Left renal pelvis (tissue), 4 donors: ENCODE measurements at regions not wholly inside any gene's neighbourhood (a gene's known extent, or its start where the extent isn't known, plus 50 kb on each side); places are given as distances from the start of the nearest gene placed in this dataset.
"Not testable (repeated sequence)": the region's sequence is repeated elsewhere in the genome, so short reads cannot be mapped to it uniquely, and the experiment has no call there.

Experiments
- DNase-seq, 4 donors: peaks; one replicate each; pipeline ENCODE4 v3.0.0-alpha.2; 2013; ENCODE audit warnings: low read depth in 4 of 4, low spot score in 3 of 4

DNA sequence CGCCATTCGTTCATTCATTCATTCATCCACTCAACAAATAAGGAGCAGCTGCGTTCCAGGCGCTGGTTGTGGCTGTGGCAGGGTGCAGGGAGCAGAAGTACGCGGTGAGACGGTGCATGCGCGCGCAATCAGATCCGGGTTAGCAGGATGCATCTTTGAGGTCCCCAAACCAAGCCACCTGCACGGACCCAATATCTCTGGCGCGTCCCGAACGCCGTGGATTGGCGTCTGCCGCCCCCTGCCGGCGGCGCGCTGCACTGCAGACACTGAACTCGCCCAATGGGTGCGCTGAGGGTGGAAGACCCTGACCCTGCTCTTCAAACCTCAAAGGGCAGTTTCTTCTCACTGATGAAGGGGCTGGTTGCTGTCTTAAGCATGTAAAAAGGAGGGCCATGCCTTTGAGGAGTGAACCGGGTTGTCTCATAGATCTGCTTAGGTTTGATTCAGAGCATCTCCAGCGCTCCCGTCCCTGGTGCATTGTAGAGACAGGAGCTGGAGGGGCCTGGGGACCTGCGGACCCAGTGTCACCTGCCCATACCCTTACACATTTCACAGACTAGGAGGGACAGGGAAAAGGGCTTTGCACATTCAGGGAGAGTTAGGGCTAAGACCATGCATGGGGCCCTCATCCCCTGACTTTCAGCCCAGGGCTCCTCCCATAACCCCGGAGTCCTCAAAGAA lies 102.5 kb downstream of the RAMP3 start:
- no peak for DNase-seq

DNA sequence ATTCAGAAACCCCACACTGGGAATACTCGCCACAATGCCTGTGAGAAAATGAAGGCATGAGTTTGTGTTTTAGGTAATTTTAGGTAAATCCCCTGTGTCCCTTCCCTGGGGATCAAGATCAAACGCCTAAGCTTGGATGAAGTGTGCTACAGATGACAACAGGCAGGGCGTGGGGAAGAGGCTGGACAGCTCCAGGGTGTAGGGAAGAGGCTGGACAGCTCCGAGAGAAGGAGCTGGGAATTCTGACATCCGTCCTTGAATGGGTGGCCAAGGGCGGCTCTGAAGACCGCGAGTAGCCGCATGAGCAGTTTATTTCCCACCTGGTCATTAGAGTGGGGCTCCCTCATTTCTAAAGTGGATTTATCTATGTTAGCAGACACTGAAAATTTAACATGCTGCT lies 109.7 kb downstream of the RAMP3 start:
- peak in 1 of 4 donors; percentile 1 for DNase-seq

DNA sequence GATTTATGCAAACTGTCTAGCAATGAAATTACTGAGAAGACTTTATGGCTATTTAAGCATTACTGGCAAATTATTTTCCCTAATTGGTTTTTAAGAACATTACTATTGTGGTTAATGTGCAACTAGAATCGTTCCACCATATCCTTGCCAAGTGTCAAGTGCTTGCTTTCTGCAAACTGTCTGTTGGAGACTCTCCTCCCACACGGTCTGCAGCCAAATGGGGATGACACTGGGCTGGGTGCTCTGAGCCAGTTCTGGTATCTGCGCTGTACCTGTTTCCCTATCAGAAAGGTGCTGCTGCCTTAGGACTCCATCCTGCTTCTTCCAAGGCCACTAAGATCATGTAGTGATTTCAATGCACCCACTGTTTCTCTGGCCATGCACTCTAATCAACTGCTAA lies 110.4 kb downstream of the RAMP3 start:
- DNase-seq, result no peak

DNA sequence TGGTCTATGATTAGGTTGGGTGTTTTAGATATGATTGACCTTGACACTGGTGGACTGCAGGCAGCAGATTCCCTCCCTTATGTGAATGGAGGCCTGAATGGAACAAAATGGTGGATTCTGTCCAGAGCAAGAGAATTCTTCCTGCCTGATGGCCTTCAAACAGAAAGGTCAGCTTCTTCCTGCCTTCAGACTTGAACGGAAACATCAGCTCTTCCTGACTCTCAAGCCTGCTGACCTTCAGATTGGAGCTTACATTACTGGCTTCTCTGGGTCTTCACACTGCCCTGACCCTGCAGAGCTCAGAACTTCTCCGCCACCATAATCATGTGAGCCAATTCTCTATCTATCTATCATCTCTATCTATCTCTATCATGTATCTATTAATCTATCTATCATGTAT lies 111.6 kb downstream of the RAMP3 start:
- no peak for DNase-seq

DNA sequence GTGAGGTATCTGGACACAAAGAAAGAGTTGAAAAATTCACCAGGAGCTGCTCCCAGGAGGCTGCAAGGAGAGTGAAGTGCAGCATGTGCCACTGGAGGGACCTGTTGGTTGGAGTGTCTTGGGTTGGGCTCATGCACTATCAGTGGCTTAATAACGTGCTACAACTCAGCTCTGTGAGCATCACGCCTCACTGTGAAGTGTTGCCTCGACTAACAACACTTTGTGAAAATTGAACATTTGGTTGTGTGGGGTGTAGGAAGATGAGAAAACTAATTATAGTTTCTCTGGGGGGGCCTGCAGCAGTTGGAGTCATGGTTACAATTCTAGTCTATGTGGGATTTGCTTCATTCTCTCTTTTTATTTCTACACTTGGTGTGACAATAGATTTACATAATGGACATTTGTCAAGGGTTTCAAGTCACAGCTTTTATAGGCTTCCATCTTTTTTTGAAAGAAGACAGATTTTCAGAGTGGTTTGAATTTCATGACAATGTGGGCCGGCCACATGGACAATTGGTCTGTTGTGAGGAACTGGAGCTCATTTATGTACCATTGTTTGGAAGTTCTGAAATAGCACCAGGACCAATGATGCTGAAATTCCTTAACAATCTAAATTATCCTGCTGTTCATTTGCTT lies 121.3 kb downstream of the RAMP3 start:
- DNase-seq, result no peak

DNA sequence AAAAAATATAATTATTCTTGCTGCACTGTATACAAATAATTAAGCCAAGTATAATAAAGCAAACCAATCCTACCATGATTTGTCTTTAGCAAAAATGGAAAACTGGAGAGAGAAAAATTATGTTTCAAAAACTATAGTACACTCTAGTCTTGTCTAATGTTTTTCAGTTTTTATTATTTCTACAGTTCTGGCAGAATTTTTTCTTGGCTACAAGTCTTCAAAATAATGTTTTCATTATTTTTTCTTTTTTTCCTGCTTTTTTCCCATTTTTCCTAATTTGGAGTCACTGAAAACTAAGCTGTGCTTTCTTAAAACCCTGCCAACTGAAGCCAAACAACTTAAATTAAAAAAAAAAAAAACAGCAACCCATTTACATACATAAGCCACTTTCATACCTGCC lies 132.0 kb downstream of the RAMP3 start:
- DNase-seq, result not testable (repeated sequence)

DNA sequence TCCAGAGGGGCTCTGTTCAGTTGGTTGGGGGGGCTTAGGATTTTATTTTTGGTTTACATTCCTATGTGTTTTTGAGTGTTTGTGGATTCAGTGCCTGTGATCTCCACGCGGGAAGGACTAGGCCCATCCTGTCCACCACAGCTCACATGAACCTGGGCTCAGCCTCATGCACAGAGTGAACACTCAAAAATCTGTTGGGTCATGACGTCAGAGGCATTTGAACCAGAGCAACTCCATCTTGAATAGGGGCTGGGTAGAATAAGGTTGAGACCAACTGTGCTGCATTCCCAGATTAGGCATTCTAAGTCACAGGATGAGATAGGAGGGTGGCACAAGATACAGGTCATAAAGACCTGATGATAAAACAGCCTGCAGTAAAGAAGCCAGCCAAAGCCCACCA lies 133.3 kb downstream of the RAMP3 start:
- DNase-seq, result no peak

DNA sequence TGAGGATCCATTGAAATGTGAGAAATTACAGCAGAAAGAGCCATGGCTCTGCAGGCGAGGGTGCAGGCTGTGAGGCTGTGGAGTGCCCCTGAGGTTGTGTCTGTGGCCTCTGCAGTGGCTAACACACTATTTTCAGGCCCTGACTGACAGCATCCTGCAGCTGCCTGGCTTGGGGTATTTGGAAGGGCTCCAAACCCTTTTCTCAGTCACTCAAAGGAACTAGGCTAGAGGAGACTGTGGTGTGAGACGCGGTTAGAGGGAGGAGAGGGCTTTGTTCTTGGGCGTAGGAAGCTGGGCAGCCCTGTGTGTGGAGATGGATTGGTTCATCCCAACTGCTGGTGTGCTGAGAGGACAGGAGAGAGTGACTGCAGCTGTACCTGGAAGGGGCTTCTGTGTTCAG lies 134.9 kb downstream of the RAMP3 start:
- DNase-seq, result no peak

DNA sequence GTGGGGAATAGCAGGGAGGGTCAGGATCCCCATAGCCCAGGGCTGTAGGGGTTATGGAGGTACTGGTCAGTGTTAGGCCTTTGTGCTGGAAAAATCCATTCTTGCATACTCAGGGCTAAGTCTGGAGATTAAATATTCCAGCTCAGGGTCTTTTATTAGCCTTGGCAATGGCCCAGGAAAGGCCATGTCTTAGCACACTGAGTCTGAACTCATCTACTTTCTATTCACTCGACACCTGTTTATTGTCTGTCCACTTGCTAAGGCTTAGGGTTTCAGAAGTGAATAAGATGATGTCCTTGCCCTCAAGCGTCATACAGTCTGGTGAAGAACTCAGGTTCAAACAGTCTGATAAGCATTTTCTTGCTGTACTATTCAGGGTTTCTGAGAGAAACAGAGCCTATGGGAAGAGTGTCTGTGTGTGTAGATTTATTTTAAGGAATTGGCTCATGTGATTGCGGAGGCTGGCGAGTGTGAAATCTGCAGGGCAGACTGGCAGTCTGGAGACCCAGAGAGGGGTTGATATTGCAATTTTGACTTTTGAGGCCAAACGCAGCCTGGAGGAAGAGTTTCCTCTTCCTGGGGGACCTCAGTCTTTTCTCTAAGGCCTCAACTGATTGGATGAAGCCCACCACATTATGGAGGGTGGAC lies 135.8 kb downstream of the RAMP3 start:
- no peak for DNase-seq

DNA sequence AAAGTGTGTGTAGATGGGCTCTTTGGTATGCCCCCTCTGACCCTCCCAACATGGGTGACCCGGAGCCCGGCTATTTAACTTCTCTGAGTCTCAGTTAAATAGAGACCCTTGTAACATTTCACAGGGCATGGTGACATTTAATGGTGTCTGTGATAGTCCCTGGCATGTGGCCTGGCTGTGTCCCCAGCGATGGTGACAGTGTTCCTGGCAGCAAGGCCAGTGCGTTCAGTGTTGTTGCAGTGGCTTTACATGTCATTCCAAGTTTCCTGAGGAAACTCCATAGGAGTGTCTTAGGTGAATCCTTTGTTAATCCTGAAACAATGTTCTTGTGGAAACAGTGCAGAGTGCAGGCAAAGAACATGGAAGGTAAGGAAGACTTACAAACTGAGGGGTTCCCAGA lies 137.0 kb downstream of the RAMP3 start:
- DNase-seq, result no peak

DNA sequence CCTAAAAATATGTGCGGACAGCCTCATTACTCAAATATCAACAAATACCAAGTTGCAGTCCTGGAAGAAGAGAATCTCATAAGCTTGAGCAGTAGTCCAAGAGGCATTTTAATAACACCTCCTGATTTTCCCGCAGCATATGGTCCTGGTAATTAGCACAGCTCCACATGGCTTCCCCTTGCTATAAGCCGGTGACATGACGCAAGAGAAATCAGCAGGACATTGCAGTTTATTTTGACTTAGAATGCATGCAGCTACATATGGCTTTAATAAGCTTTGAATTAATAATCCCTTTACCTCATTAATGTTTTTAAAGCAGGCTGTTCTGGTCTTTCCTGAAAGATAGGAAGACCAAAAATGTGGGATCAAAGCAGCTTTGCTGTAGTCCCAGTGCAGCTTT lies 137.6 kb downstream of the RAMP3 start:
- no peak for DNase-seq

DNA sequence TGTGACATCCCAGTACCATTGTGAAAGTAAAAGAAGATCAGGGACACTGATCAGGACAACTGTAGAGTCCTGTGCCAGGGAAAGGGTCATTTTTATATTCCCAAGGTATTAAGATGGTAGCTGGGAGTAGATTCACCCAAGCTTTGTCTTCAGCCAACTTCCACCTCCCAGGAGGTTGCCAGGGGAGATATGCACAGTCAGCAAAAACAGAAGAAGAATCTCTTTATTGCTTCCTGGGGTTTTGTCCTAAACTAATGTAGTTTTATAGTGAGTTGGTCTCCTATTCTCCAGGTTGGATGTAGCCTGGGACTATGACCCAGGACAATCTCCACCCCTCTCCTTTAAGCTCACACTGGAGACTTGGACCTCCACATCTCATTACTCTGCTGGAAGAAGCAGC lies 139.2 kb downstream of the RAMP3 start:
- no peak for DNase-seq

DNA sequence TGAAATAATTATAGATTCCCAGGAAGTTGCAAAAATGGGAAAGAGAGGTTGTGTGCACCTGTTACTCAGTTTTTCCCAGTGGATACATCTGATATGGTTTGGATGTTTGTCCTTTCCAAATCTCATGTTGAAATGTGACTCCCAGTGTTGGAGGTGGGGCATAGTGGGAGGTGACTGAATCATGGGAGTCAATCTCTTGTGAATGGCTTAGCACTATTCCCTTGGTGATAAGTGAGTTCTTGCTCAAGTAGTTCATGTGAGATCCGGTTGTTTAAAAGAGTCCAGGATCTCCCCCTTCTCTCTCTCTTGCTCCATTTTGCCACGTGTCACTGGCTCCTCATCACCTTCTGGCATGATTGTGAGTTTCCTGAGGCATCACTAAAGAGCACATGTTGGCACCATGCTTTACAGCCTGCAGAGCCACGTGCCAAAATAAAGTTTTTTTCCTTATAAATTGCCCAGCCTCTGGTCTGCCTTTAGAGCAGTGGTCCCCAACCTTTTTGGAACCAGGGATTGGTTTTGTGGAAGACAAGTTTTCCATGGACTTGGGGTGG lies 149.2 kb downstream of the RAMP3 start:
- DNase-seq, result no peak

DNA sequence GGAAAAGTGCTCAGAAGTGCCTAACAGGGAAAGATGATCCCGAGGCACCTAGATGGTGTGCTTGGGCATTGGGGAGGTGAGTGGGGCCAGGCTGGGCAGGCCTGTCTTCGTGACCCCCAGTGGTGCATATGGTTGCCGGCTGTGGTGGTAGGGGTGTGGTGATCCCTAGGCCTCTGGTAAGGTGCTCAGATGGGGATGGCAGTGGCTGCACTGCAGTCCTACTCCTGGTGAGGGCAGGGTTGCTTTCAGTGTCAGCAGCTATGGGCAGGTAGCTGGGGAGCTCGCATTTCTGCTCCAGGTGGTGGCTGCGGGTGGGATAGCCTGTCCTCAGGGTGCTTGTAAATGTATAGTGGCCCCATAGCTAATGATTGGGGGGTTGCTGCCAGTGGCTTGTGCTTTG lies 154.0 kb downstream of the RAMP3 start:
- DNase-seq, result no peak

DNA sequence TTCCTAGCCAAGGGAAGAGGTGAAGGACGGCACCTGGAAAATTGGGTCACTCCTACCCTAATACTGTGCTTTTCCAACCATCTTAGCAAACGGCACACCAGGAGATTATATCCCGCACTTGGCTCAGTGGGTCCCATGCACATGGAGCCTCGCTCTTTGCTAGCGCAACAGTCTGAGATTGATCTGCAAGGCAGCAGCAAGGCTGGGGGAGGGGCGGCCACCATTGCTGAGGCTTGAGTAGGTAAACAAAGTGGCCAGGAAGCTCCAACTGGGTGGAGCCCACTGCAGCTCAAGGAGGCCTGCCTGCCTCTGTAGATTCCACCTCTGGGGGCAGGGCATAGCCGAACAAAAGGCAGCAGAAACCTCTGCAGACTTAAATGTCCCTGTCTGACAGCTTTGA lies 157.9 kb downstream of the RAMP3 start:
- DNase-seq, result not testable (repeated sequence)

DNA sequence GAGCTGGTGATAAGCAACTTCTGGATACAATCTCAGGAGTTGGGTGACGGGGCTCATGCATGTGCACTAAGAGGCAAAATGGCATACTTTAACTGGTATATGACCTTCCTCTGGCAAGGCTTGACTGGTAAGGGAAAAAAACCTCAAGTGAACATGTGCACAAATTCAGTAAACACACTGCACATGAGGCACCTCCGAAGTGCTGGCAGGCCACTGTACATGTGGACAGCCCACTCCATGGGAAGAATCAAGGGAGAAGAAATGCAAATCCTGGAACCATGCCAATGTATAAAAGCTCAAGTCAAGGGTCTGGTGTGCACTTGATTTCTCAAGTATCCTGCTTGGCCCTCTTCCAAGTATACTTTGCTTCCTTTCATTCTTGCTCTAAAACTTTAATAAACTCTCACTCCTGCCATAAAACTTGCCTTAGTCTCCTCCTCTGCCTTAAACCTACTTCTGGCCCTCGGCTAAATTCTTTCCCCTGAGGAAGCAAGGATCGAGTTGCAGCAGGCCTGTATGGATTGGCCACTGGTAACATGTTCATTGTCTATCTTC lies 167.2 kb downstream of the RAMP3 start:
- DNase-seq, result no peak

DNA sequence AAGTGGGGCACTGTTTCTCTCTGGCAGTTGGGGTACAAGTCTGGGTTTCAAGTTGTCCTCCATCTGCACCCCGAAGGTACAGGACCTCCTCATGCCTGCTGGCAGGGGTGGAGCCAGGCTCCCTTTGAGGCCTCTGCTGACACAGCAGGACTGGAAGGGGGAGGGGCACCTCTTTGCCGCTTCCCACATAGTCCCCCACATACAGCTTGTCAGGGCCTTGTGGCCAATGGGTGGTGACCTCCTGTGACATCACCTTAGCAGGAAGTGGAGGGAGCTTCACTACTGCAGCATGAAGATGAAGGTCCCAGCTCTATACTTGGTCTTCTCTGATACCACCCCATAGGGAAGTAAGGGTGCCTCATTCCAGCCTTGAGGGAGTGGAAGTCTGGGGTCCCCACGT lies 167.8 kb downstream of the RAMP3 start:
- no peak for DNase-seq

DNA sequence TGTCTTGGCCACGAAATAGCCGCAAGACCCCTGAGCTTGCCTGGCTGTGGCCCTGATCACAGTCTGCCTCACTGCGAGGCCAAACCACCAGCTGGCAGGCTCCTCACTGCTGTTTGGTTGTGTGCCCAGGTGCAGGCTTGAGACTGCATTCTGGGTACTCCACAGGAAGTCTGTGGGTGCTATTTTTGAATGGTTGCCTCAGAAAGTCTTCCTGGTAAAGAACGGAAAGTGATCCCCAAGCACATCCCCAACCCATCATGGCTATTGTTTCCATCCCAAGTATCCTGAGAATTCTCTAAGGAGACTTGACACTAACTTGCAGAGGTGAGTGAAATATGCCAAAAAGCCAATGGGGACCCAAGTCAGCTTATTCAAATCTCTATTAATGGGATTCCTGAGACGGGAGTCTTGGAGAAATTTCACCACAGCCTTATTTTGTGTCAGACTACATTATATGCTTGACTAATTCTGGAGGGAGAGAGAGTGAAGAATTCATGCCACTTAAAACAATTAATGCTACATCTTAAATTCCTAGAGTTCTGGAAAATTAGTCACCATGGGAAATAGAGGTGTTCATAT lies 170.9 kb downstream of the RAMP3 start:
- no peak for DNase-seq

DNA sequence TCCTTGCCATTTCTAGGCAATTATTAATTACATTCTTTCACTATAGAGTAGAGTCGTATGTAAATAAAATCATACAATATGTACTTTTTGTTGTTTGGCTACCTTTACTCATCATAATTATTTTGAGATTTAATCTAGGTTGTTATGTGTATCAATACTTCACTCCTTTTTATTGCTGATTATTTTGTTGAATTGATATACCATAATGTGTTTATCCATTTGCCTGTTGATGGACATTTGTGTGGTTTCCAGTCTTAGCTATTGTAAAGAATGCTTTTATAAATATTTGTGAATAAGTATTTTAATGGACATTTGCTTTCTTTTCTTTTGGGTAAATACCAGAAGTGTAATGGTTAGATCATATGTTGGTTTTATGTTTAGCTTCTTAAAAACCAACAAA lies 174.0 kb downstream of the RAMP3 start:
- no peak for DNase-seq

DNA sequence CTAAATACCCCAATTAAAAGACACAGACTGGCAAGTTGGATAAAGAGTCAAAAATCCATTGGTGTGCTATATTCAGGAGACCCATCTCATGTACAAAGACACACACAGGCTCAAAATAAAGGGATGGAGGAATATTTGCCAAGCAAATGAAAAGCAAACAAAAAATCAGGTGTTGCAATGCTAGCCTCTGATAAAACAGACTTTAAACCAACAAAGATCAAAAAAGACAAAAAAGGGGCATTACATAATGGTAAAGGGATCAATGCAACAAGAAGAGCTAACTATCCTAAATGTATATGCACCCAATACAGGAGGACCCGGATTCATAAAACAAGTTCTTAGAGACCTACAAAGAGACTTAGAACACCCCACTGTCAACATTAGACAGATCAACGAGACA lies 177.4 kb downstream of the RAMP3 start:
- DNase-seq, result not testable (repeated sequence)

DNA sequence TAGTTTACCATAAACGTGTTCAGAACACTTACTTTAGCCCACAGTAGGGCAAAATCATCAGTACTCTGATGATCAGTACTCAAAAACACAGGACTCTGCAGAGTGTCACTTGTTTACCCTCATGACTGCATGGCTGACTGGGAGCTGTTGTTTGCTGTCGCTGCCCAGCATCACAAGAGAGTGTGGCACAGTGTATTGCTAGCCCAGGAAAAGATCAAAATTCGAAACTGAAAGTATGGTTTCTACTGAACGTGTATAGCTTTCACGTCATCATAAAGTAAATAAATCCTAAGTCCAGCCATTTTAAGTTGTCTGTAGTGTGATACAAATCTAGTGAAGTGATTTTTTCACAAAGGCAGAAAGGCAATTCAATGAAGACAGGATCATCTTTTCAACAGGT lies 184.6 kb downstream of the RAMP3 start:
- DNase-seq, result no peak
